AG10803 (cell line): ENCODE measurements at regions not wholly inside any gene's neighbourhood (a gene's known extent, or its start where the extent isn't known, plus 50 kb on each side); places are given as distances from the start of the nearest gene placed in this dataset.

Source experiments
- DNase-seq: peaks from one replicate; pipeline ENCODE4 v3.0.0; 2010; ENCODE audit warnings: low read depth
- H3K4me3 ChIP-seq: 2 replicates; pipeline ENCODE4 v1.5.1; 2011; ENCODE audit warnings: mild to moderate bottlenecking, low read length, control low read depth
- TF ChIP-seq, protein P1 (sequence below): conservative IDR thresholded peaks from 2 replicates; pipeline ENCODE4 v1.5.1; 2011; ENCODE audit warnings: mild to moderate bottlenecking, low read length, control low read depth, inconsistent platforms

DNA sequence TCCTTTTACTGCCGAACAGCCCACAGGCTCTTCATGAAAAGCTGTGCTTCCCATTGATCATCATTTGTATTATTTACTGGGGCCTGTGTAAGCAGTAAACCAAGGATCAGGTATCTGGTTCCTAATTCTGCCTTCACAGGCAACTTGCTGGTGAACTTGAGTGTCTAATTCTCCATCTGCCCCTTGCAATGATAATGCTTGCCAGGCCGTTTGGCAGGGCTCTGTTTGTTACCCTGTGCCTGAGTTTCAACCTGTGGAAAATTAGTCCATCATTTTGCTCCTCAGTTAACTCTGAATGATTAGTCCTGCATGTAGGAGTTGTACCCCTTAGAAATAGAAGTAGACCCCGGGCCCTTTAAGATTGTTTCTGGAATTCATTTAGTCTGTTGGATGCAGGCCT lies 298.4 kb upstream of the CADM1 start:
- DNase-seq: no peak
- H3K4me3 ChIP-seq: no peak overlapping the region
- TF ChIP-seq, protein P1, sequence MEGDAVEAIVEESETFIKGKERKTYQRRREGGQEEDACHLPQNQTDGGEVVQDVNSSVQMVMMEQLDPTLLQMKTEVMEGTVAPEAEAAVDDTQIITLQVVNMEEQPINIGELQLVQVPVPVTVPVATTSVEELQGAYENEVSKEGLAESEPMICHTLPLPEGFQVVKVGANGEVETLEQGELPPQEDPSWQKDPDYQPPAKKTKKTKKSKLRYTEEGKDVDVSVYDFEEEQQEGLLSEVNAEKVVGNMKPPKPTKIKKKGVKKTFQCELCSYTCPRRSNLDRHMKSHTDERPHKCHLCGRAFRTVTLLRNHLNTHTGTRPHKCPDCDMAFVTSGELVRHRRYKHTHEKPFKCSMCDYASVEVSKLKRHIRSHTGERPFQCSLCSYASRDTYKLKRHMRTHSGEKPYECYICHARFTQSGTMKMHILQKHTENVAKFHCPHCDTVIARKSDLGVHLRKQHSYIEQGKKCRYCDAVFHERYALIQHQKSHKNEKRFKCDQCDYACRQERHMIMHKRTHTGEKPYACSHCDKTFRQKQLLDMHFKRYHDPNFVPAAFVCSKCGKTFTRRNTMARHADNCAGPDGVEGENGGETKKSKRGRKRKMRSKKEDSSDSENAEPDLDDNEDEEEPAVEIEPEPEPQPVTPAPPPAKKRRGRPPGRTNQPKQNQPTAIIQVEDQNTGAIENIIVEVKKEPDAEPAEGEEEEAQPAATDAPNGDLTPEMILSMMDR: no peak

DNA sequence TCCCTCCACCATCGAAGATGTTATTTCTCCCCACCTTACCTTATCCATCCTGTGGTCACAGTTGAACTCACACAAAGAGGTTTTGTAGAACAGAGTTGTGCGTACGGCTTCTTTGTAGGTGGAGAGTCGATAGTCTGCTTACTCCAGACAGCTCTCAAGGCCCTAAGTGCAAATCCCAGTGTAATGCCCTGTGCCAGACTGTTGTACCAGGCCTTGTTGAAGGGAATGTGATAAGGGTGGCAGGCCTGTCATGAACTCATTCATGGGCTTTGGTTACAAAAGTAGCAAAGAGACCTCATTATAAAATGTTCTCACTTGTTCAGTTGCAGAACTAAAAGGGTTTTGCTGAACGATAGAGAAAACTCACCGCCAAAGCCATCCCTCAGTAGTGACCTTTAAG lies 288.7 kb upstream of the CADM1 start:
- TF ChIP-seq, protein P1: no peak
- no peak overlapping the region for H3K4me3 ChIP-seq
- DNase-seq: no peak

DNA sequence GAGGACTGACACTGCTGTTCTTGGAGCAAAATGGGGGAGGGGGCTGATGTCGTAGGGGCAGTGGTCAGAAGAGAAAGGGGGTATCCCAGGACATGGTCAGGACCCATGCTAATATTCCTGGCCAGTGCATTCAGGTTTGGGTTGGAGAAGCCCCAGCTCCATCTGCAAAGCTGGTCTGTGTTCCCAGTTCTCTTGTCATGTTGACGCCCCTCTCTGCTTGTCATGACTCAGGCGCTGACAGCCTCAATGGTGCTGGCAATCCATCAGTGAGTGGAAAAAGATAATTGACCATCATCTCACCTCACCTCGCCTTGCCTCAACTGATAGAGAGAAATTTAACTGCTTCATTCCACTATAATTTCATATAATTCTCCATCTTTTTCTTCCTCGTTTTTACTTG lies 283.1 kb upstream of the CADM1 start:
- TF ChIP-seq, protein P1: no peak
- H3K4me3 ChIP-seq: no peak overlapping the region
- no peak for DNase-seq

DNA sequence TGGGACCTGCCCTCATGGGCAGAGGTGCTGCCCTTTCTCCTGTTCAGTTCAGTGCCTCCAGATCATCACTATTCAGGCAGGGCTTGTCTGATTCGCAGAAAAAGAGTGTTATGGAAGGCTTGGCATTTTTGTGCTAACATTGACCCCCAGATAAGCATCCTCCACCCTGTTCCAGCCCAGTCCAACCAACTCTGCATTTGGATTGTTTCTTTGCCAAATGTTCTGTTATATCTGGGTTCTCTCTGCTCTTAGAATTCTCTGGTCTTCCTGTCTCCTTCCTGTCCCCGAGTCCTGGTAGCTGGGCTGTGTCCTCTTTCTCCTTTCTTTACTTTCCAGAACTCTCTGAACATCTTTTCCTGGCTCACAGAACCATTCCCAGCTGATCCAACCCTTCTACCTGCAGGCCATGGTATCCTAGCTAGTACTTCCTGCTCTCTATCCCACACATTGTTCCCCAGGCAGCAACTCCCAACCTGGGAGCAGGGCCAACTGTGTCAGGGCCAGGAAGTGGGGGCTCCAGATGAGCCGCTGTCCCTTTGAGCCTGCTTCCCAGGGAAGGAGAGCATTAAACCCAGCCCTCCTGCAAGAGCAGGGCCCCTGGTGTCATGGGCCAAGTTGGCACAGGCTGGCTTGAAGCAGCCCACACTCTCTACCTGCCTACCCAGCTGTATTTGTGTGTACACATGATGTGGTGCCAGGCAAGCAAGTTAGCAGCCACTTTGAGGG lies 280.7 kb upstream of the CADM1 start:
- TF ChIP-seq, protein P1: no peak
- H3K4me3 ChIP-seq: no peak overlapping the region
- DNase-seq: no peak

DNA sequence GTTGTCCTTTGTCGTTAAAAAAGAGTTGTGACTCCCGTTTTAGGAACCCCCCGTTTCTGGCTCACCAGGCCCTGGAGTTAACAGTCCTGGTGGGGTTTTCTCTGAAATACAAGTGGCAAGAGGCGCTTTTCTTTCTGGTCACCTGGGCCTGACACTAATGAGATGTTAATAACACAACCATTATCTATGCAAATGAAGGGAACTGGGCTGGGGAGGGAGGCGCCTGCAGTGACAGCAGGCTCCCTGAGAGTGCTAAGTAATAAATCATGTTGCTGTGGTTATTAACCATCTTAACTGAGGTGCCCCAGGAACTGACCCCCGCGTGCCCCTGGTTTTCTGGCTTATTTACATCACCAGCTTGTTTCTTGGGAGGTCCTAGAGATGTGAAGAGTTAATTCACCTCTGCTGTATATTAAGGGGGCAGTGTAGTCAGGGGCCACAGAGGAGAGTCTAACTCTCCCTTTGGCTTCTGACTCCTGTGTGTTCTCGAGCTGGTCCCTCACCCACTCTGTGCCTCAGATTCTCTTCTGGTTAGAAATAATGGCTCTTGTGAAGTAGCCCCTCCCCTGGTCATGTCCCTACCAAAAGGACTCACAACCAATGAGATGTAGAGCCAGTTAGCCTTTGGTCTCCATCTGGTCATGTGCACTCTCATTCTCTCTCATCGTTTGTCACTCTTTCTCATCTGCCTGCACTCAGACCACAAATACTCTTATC lies 276.6 kb upstream of the CADM1 start:
- H3K4me3 ChIP-seq: no peak overlapping the region
- DNase-seq: no peak
- TF ChIP-seq, protein P1: no peak

DNA sequence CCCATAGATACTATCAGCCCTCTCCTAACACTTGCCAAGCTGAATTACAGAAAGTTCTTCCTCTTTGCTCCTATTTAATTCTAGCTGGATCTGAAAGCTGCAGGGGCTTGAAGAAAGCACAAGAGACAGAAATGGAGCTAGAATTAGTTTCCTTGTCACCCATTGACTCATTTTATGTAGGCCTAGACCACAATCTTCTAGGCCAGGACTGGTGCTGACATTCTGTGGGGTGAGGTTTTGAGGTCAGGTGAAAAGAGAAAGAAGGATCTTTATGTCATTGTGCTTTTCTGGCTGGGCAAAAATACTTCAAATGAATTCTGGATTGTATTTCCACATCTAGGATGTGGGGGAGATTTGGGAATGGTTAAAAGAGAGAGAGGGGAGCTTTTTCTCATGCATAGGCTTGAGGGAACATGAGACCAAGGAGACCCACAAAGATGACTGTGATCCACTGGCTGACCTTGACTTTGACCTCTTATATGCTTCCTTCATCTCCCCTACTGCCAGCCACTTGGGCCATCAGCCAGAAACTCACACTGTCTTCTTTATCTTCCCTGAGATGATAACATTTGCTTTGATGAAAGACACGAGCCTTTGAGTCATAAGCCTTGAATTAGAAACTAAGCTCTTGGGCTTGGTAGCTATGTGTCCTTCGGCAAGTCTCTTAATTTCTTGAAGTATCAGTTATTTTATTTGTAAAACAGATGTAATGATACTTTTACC lies 274.9 kb upstream of the CADM1 start:
- H3K4me3 ChIP-seq: no peak overlapping the region
- TF ChIP-seq, protein P1: no peak
- DNase-seq: no peak
